Coronary artery (tissue), 2 donors: ENCODE measurements at regions not wholly inside any gene's neighbourhood (a gene's known extent, or its start where the extent isn't known, plus 50 kb on each side); places are given as distances from the start of the nearest gene placed in this dataset.

Experiments used
- DNase-seq: peaks from one replicate; pipeline ENCODE4 v3.0.0-alpha.2; 2017; ENCODE audit warnings: low spot score
- H3K27ac ChIP-seq, 2 donors: fragments of 200-600 bp; sonication (generic); one replicate each; pipeline ENCODE4 v1.5.1; 2016 to 2019
- H3K4me3 ChIP-seq: fragments of 200-600 bp; sonication (generic); 2 replicates; pipeline ENCODE4 v1.5.1; 2016; ENCODE audit warnings: mild to moderate bottlenecking, moderate library complexity
- TF ChIP-seq, protein P1 (sequence below): fragments of 200-600 bp; sonication (generic); IDR thresholded peaks from one replicate; pipeline ENCODE4 v1.5.1; 2019; ENCODE audit warnings: antibody characterized with exemption

DNA sequence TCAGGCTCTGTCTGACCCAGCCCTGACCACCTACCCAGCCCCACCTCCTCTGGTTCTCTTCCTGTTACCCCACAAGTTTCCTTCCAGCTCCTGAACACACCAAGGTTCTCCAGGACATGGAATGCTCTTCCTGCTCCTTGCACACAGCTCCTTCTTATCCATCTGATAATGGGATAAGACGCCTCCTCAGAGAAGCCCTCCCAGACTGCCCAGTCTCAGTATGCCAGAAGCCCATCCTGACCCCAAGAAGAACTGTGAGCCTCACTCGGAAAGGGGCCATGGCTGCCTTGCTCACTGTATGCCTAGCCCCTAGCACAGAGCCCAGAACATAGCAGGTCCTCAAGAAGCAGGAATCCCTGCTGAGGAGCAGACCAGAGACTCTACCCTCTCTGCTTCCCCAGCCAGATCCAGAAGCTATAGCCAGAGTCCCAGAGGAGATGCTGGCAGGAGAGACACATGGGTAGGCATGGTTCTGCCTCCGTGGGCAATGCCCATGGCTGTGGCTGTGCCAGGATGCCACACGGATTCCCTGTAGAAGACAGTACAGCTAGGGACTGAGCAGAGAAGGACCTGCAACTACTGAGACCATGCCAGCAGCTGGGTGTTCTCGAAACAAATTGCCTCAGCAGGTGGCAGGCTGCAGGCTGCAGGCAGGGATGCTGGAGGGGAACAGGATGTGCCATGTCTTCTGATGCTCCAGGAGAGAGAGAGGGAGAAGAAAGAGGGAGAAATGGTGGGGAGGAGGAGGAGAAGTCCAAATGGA, 74.0 kb upstream of the LINGO1 start:
- no peak for DNase-seq
- TF ChIP-seq, protein P1, sequence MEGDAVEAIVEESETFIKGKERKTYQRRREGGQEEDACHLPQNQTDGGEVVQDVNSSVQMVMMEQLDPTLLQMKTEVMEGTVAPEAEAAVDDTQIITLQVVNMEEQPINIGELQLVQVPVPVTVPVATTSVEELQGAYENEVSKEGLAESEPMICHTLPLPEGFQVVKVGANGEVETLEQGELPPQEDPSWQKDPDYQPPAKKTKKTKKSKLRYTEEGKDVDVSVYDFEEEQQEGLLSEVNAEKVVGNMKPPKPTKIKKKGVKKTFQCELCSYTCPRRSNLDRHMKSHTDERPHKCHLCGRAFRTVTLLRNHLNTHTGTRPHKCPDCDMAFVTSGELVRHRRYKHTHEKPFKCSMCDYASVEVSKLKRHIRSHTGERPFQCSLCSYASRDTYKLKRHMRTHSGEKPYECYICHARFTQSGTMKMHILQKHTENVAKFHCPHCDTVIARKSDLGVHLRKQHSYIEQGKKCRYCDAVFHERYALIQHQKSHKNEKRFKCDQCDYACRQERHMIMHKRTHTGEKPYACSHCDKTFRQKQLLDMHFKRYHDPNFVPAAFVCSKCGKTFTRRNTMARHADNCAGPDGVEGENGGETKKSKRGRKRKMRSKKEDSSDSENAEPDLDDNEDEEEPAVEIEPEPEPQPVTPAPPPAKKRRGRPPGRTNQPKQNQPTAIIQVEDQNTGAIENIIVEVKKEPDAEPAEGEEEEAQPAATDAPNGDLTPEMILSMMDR: no peak
- Histone ChIP-seq H3K4me3 (no peak overlapping the region), H3K27ac (no peak overlapping the region)

GRCh38 chr15:77702211-77702957, 69.7 kb upstream of the LINGO1 start:
- TF ChIP-seq, protein P1: no peak
- H3K27ac ChIP-seq: no peak overlapping the region
- DNase-seq: no peak

GRCh38 chr15:77698481-77698880, 65.8 kb upstream of the LINGO1 start:
- H3K27ac ChIP-seq: no peak overlapping the region
- TF ChIP-seq, protein P1: no peak
- no peak overlapping the region for H3K4me3 ChIP-seq
- DNase-seq: no peak

More at GRCh38 chr15:77702211-77702957, 69.7 kb upstream of the LINGO1 start:
- H3K4me3 ChIP-seq: no peak overlapping the region

DNA sequence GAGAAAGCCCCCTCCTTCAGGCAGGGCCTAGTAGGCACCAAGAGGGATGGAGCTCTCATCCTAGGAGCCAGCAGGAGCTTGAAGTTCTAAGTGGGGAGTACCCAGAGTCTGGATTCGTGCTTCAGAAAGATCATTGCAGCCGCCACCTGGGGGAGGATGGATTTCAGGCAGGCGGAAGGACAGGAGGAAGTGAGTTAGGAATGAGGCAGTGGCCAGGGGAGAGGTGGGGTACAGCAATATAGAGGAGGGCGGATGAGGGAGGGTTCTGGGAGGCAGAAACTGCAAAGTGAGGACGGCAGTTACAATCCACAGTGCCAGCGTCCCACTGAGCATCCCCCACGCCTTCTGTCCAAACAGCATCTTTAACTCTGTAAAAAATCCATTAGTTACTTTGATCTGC, 65.2 kb upstream of the LINGO1 start:
- TF ChIP-seq, protein P1: no peak
- DNase-seq: no peak
- no peak overlapping the region for H3K27ac ChIP-seq
- H3K4me3 ChIP-seq: no peak overlapping the region

DNA sequence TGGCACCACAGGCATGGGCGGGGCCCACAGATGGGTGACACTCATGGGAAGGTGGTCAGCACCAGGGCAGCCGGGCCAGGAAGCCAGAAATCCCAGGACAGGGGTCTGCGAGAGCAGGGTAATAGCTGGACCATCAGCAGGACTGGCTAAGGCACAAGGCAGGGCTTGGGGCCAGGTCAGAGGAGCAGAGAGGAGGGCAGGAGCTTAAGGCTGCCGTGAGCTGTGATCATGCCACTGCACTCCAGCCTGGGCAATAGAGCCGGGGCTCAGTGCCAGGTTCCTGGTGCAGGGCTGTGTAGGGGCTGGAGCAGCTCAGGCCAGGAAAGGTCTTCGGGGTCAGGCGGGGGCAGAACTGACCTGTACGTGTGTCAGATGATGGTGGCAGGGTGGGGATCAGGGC, 64.2 kb upstream of the LINGO1 start:
- Histone ChIP-seq H3K27ac (no peak overlapping the region), H3K4me3 (no peak overlapping the region)
- no peak for DNase-seq
- TF ChIP-seq, protein P1: no peak

GRCh38 chr15:77695961-77696582, 63.4 kb upstream of the LINGO1 start:
- H3K4me3 ChIP-seq: no peak overlapping the region
- DNase-seq: no peak
- no peak overlapping the region for H3K27ac ChIP-seq
- TF ChIP-seq, protein P1: no peak
